GM12873 (cell line): ENCODE measurements at regions not wholly inside any gene's neighbourhood (a gene's known extent, or its start where the extent isn't known, plus 50 kb on each side); places are given as distances from the start of the nearest gene placed in this dataset.

ENCODE experiments used
- TF ChIP-seq, protein P1 (sequence below): IDR thresholded peaks from 2 replicates; pipeline ENCODE4 v1.5.1; 2012; ENCODE audit warnings: low read depth, mild to moderate bottlenecking, moderate library complexity, low read length, control low read depth; ENCODE audit not compliant: insufficient read depth; ENCODE audit errors: missing control alignments

- TF ChIP-seq, protein P1, sequence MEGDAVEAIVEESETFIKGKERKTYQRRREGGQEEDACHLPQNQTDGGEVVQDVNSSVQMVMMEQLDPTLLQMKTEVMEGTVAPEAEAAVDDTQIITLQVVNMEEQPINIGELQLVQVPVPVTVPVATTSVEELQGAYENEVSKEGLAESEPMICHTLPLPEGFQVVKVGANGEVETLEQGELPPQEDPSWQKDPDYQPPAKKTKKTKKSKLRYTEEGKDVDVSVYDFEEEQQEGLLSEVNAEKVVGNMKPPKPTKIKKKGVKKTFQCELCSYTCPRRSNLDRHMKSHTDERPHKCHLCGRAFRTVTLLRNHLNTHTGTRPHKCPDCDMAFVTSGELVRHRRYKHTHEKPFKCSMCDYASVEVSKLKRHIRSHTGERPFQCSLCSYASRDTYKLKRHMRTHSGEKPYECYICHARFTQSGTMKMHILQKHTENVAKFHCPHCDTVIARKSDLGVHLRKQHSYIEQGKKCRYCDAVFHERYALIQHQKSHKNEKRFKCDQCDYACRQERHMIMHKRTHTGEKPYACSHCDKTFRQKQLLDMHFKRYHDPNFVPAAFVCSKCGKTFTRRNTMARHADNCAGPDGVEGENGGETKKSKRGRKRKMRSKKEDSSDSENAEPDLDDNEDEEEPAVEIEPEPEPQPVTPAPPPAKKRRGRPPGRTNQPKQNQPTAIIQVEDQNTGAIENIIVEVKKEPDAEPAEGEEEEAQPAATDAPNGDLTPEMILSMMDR, result no peak
Measured at GRCh38 chr2:104734937-104735586, 118.9 kb upstream of the POU3F3 start.

DNA sequence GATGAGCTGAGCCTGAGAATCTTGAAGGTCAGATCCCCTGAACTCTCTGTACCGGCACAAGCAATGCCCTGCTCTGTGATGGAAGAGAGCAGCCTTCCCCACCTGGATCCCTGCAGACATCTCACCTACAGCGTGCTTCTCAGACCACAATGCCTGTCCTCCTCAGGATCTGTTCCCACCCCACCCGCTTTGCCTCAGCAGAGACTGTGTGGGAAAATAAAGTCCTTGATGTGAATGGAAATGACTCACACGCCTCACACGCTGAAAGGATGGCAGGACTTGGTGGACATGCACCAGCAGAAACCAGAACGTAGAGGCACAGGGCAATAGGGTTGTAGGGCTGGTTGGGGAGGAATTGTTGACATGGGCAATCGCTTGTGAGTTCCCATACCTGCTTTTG lies 117.9 kb upstream of the POU3F3 start:
- TF ChIP-seq, protein P1, result no peak

DNA sequence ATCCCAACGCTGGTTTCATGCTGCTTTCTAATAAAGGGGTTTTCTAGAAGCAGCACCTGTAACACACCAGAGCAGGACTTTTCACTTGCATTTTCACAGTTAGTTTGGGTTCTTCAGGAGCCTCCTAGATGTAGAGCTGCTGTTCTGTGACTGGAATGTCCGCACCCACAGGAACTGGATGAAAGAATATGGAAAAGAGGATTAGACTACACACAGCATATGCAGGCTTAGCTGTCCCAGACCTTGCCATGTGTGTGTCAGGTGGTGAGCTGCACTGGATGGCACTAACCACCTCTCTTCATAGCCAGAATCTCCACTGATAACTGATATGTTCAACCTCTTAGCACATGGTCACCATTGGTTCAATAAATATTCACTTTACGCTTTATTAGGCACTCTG lies 112.1 kb upstream of the POU3F3 start:
- TF ChIP-seq, protein P1, result no peak

GRCh38 chr2:104744537-104744936 lies 109.4 kb upstream of the POU3F3 start:
- TF ChIP-seq, protein P1, result no peak

- TF ChIP-seq, protein P1, result no peak
Measured at GRCh38 chr2:104745846-104746245, 108.1 kb upstream of the POU3F3 start.

GRCh38 chr2:104746299-104746698 lies 107.6 kb upstream of the POU3F3 start:
- TF ChIP-seq, protein P1, result no peak

GRCh38 chr2:104746858-104747257 lies 107.1 kb upstream of the POU3F3 start:
- TF ChIP-seq, protein P1, result no peak
